SH-SY5Y (cell line): ENCODE measurements at regions not wholly inside any gene's neighbourhood (a gene's known extent, or its start where the extent isn't known, plus 50 kb on each side); places are given as distances from the start of the nearest gene placed in this dataset.

Experiments
- GATA2 ChIP-seq: IDR thresholded peaks from 2 replicates; pipeline ENCODE4 v1.6.1; 2011; ENCODE audit warnings: mild to moderate bottlenecking, low read depth, low read length
- GATA3 ChIP-seq: IDR thresholded peaks from 2 replicates; pipeline ENCODE4 v1.6.1; 2011; ENCODE audit warnings: low read depth, mild to moderate bottlenecking, low read length, moderate library complexity

DNA sequence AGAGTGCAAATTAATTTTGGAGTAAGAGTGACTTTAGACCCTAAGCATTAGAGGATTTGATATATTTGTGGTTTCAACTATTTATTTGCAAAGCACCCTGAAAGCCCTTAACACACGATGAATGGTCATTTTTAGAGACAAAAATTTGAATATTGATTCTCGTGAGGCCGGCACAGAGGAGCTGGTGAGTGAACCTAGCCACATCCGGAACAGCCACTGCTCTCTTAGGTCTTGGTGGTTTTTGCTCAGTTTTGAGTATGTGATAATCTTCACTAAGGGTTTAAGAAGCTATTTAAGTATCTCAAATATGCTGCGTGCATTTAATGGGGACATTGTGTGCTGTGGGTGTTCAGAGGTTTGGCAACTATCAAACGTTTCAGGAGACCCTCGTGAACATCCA lies 204.8 kb downstream of the TSN start:
- TF ChIP-seq GATA2 (no peak), GATA3 (no peak)
